Daoy (cell line): ENCODE measurements at regions not wholly inside any gene's neighbourhood (a gene's known extent, or its start where the extent isn't known, plus 50 kb on each side); places are given as distances from the start of the nearest gene placed in this dataset.

Experiments used
- DNase-seq: peaks from one replicate; pipeline ENCODE4 v3.0.0-alpha.2; 2015; ENCODE audit warnings: low read depth

DNA sequence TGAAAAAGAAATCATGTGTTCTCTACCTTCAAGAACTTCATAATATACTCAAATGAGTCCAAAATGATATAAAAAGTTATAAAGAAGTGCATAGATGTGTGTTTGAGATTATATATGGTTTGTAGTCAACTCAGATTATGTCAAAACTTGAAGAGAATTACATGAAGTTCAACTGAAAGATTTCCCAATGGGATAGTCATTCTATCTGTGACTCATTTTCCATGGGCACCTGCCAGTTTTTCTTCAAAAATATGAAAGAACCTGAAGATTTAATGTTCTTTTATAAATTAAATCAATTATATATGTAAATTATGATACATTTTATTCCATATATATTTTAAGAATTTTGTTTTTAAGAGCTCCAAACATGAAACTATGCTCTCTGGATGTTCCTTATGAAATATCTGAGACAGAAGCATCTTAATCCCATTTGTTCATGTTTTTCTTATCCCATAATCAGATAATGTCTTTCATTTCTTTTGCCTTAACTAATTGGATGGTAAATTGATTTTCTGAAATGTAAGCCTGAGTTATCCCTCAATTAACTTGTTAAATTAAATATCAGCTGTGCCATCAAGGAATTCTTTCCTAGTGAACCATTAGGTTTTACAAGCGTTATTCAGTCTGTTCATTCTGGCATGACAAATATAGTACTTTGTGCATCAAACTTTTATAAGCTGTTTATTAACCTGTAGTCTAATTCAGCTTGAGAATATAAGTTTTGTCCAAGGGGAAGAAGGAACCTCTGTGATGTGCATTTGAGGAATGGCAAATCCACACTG, 387.1 kb downstream of the IPMK start:
- no peak for DNase-seq

DNA sequence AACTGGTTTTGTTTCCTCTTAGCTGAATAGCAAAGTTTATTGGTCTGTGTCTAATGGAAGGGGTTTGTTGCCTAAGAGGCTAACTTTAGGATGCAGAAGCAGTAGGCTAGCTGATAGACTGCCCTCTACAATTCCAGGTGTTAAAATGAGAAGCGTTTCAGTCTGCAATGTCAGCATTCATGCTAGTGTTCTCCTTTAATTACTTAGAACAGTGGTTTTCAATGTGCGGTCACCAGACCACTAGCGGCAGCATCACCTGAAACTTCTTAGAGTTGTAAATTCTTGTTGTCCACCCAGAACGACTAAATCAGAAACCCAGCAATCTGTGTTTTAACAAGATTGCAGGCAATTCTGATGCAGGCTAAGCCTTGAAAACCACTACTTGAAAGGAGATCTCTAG, 392.9 kb downstream of the IPMK start:
- DNase-seq, result no peak

DNA sequence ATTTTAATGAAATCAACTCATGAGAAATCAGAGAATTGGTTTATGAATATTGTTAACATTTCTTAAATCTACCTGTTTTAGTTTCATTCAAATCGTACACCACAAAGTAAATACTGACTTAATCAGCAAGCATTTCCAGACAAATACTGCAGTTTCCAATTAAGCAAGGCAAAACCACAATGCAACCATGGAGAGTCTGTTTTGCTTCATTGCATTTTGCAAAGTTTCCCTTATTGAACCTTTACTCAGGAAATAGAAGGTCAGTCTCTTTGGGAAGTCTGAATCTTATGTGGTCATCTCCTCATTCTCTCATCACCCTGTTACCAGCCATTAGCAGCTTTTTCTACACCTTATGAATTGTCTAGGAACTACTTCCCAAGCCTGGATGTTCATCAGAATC, 400.5 kb downstream of the IPMK start:
- no peak for DNase-seq

DNA sequence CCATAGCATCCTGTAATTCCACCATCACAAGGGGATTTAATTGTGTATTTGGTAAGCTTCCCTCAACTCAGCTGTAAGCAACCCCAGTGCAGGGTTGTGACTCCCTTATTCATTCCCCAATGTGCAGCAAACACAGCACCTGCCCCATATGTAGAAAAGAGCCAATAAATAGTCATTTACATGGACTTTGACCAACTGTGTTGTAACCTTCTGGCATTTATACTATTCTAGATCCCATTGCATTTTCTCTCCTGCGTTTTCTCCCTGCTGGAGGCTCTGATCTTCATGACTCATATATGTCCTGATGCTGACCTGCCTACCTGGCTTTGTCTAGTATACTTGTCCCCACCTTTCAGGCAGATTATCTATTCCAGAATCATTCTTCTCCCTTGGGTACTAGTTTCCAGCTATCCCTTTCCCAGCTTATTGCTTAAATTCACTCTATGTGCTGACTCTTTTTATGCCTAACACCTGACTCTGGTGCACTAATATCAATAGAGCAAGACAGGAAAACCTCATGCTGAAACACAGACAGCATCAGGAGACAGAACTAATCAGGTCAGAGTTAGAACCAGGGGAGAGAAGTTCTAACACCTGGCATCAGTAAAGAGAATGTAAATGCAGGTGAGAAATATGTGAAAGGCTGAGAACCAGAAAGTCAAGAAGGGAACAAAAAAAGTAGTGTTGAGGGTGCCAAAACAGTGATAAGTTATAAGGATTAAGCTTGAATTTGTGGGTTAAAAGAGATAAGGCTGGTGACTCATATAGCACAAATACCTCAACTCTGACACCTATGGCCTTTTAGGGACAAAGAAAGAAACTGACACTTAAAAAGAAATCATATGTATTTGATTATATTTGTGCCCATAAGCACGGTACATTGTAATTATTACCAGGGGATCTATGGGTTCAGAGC, 402.7 kb downstream of the IPMK start:
- DNase-seq, result no peak

DNA sequence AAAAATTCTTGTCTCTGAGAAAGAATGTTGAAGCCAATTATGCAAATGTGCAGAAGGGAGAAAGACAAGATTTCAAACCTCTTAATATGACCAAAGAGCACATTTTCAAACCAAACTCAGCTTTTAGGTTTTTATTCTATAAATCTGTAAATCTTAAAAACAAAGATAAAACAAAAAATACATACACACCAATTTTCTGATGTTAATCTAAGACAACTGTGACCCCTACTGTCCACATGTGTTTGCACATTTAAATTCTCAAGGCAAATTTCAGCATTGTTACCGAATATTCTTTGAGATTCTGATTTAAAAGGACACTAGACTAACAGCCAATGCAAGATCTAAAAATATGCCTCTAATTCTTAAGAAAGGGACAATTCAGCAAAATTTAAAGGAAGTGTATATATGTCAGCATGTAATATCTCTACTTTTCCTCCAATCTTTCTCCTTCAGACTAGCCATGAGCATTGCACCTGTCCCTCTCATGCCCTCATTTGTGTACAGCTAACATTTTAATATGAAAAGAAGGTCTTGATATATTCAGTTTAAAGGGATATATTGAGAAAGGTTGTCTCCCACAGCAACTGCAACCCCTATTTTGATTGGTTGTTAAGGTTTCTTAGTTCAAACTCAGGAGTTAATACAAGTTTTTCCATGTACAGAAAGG, 417.9 kb downstream of the IPMK start:
- DNase-seq, result no peak

DNA sequence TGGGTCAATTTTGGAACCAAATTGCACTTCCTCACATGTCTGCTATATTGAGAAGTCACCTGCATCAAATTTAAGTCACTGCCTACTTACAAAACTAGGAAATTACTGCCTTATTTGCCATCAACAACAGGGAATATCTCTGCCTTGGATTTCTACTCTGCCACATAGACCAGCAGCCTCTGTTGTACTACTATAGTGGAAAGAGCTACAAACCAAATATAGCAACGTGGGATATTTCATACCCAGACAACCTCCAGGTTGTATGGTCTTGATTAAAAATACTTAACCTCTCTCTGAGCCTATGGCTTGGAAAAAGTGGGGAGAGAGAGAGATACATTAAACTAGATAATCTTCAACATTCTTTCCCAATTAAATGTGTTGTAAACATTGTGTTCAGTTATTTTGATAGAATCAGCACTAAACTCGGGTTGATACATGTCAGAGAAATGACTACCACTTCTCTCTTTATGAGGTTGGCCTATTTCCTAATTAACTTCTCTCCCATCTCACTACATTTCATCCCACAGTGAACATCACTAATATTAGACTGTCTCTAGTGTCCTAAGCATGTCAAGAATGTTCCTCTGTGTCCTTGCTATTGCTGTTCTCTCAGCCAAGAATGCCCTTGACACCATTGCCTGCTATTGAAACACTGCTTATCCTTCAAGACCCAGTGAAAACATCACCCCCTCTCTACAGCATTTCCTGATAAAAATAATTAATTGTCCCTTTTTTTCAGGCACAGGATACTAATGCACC, 421.2 kb downstream of the IPMK start:
- no peak for DNase-seq

DNA sequence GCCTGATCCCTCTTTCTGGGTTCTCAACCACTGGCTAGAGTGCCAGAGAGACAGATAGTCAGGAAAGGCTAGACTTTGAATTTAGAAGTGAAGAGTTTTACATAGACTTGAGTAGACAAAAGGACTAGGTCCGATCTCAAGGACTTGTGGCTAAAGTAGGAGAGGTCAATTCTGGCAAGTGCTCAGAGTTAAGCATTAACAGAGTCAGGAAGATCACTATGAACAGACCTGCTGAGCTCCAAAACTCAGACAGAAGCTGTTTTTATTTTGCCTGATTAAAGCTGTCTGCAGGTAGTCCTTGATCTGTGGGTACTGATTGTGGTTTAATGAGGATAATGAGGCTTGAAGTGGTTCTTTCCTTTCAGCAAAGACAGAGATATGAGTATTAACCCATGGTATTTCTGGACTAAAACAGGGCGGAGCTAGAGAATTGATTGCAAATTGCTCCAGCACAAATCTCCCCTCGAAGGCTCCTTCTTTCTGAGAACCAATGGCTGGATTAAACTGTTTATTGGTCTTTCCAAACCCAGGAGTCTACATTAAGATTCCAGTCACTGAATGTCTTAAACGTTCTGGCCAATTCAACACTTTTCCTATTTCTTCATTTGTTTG, 423.2 kb downstream of the IPMK start:
- no peak for DNase-seq

DNA sequence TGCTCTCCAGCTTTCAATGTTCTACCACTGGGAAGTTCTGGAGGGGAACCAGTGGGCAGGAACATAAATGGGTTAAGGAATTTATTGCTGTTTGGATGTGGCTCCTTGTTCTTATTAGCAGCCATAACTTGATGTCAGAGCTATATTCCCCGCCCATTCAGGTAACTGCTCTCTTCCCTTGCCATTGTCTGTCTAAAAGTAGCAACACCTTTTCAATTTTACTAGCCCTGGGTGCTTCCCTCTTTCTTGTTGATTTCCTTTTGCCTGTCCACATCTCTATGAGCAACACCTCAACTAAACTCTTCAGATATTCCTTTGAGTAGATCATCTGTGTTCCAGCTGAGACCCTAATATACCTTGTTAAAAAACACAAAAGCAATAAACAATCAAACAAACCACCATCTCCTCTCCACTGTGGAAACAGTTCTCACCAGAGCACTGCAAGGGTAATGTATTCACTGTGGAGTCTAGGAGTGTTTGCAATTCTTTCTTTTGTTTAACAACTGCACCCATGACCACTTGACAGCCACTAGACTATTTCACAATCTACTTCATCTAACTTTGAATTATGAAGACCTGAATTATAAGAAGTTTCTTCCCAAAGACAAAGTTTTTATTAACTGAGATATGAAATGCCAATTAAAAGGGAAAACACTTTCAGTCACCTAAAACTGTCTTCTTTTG, 436.7 kb downstream of the IPMK start:
- no peak for DNase-seq

DNA sequence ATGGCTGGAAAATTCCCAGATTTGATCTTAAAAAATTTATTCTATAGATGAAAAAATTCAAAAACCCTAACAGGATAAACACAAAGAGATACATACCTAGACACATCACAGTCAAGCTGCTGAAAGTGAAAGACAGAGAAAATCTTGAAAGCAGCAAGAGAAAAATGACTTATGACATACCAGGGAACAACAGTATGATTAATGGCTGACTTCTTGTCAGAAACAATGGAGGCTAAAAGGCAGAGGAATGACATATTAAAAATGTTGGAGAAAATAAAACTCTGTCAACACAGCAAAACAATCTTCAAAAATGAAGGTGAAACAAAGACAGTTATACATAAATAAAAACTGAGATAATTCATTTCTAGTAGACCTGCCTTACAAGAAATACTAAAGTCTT, 442.7 kb downstream of the IPMK start:
- DNase-seq, result no peak

DNA sequence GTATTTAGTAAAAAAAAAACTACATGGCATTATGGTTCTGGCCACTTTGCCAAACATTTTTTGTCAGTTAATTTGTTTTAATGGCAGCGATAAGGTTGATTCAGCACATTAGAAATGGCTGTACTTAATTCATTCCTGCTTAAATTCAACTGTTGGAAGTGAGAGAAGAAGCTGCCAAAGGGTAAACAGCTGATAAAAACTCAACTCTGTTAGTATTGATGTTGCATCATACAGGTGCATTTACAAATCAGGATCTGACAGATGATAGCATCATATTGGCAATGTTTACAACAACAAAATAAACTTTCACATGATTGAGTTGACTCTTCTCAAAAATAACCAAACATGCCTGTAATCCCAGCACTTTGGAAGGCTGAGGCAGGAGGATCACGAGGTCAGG, 444.3 kb downstream of the IPMK start:
- DNase-seq, result no peak

DNA sequence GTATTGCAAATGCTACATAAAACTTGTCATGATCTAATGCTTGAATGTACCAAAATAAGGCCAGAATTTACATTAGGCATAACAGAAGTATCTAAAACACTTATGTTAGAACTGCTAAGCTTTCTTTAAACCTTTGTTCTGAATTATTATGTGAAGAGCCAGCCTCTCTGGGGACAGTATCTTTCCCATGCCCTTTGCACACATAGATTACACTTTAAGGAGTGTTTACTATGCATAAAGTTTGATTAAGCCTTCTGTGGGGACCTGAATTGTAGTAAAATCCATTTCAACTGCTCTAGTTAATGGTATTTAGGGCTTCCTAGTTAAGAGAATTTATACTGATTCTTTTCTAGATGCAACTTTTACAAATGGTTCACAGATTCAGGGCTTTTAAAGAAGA, 444.7 kb downstream of the IPMK start:
- no peak for DNase-seq

DNA sequence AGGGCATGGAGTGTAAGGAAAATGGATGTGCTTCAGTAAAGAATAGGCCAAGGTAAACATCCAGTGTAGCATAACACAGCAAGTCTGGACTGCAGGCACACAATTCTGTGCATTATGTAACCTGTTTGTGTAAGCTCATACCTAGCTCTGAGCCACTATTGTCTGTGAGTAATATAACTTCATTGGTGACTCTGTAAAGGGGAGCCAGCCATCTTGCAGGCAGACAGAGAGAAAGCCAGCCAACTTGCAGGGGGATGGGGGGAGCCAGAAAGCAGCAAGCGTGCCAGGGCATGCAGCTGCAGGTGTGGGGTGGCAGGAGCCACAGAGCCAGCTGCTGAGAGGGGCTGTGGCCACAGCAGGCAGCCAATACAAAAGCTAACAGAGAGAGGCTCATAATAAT, 449.2 kb downstream of the IPMK start:
- DNase-seq, result no peak

DNA sequence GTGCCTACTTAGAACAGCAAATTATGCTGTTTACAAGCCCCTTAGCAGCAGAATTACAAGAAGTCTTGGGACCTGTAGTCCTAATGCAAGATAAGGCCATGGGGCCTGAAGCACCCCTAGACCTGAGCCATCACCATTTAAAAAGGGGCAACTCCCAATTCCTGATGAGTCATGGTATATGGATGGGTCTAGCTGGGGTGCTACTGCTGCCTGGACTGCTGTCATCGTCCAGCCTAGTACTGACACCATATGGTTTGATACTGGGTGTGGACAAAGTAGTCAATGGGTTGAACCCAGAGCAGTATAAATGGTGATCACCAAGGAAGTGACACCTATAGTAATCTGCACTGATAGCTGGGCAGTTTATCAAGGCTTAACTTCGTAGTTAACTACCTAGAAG, 450.0 kb downstream of the IPMK start:
- no peak for DNase-seq

DNA sequence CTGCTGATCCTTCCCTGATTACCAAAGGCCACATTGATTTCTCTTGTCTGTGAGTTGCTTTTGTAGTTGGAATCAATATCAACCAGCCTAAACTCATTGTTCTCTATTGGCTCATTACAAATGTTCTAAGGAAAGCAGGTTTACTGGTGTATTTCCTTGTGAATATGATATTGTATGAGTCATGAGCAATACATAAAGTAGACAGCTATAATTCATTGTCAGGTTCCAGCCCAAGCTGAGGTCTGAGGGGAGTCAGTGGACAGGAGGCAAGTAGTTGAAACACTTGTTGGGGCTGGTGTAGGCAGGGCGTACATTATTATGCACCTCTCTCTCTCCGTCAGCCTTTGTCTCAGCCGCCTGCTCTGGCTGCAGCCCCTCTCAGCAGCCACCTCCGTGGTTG, 451.7 kb downstream of the IPMK start:
- DNase-seq, result no peak

DNA sequence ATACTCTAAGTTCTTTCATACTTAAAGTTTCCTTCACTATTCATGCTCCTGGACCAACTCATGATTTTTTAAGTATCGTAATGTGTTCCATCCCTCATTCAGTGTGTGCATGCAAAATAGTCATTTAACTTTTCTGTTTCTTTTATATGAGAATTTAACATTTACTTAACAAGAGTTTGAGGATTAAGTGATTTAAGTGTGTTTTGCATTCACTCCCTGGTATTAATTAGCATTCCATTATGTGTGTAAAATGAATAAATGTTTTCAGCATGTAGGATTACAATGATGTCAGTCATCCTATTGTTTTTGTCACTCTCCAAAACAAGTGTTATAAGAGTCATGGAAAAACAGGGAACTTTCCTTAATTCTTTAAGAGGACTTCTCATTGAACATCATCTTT, 457.7 kb downstream of the IPMK start:
- DNase-seq, result no peak

DNA sequence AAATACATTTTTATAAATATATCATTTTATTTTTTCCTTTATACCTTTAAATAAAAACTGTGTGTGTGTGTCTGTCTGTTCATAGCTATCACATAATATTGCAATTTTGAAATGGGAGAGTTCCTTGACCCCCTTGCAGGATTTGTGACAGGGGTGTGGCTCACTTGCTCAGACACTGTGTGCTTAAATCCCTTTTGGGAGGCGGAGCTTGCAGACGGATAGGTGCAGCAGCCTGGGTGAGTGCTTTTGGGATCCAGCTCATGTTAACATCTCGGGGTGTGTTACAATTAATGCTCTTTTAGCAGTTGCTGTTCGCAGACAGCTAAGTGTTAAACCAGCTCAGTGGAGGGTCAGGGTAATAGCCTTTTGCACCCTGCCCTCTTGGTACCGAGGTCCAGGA, 459.8 kb downstream of the IPMK start:
- no peak for DNase-seq

DNA sequence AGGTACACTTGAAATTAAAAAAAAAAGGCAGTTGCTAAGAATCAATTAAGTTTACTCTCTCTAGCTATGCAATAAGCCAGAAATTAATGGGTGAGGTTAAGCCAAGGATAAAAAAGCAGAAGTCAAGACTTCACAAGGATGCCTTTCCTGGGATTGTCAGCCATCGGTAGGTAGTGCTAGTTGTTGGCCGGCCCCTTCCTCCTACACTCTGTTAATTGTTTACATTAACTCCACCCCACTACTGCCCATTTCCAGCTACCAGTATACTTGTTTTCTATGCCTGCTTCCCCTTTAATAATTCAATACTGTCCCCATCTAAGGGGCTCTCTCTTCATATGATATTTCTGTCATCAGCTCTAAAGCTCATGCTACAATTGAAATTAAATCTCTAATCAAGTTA, 461.0 kb downstream of the IPMK start:
- DNase-seq, result no peak

DNA sequence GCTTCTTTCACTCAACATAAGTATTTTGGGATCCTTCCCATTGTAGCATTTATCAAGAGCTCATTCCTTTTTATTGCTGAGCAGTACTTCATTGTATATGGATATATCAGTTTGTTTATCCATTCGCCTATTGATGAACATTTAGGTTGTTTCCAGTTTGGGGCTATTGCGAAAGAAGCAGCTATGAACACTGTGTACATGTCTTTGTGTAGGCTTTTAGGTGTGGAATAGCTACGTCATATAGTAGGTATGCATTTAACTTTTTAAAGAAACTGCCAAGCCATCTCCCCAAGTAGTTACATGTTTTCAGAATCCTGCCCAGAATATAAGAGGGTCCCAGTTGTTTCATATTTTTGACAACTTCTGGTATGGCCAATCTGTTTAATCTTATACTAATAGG, 468.1 kb downstream of the IPMK start:
- DNase-seq, result no peak

DNA sequence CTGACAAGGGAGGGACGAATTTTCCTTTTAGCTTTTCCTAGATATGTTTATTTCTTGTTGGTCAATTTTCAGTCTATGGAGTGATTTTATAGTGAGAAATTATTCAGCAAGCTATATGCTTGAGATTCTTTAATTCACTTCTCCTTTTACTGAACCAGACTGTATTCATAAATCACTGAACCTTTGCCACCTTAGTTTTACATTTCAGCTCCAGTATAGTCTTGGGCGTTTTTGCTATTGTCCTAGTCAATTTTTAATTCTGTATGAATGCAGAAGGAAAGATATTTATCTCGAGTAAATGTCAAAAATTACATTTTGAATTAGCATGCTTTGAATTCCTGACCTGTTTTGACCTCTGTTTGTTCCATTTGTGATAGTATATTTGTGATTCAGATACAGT, 468.9 kb downstream of the IPMK start:
- no peak for DNase-seq

DNA sequence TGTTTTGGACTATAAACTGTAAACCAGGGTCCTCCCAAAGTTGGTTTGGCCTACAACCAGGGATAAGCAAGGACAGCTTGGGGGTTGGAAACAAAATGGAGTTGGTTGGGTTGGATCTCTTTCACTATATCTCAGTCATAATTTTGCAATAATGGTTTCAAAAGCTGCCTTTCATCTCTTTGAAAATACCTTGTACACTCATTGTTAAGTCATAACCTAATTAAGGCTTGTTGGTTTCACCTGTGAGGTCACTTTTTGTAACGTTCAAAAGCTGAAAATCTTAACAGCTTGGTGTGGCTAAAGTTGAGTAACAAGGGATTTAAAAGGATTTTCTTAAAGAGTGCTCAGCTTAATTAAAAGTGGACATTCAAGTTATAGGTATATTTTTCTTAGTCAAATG, 476.1 kb downstream of the IPMK start:
- no peak for DNase-seq

DNA sequence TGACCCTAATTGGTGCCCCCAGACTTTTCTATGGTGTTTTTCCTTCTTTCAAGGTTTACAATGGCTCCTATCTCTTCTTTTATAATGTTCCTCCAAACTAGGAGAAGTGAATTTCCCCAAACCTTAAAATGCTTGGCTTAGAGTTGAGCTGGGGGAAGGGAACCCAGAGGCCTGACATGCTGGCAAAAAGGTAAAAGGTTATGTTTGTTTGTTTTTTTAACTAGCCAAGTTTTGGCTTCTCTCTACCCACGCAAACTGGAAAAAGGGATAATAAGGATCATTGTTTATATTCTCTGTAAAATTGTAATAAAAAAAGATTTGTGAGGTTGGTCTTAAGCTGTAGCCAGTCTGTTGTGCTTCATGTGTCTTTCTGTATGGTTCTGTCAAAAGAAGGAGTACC, 477.0 kb downstream of the IPMK start:
- no peak for DNase-seq
